Ectodermal cell (in vitro differentiated cells): ENCODE measurements at regions not wholly inside any gene's neighbourhood (a gene's known extent, or its start where the extent isn't known, plus 50 kb on each side); places are given as distances from the start of the nearest gene placed in this dataset.
"Not testable (repeated sequence)": the region's sequence is repeated elsewhere in the genome, so short reads cannot be mapped to it uniquely, and the experiment has no call there.

ENCODE experiments used
- H3K27ac ChIP-seq: 2 replicates; pipeline ENCODE4 v1.7.0; 2013; ENCODE audit warnings: mild to moderate bottlenecking, low read depth, low read length; ENCODE audit not compliant: insufficient read depth, poor library complexity, severe bottlenecking
- H3K27me3 ChIP-seq: 2 replicates; pipeline ENCODE4 v1.7.0; 2013; ENCODE audit warnings: mild to moderate bottlenecking, low read length; ENCODE audit not compliant: insufficient read depth, control insufficient read depth, poor library complexity, severe bottlenecking
- H3K36me3 ChIP-seq: one replicate; pipeline ENCODE4 v1.7.0; 2013; ENCODE audit warnings: low read length; ENCODE audit not compliant: control insufficient read depth, insufficient read depth
- H3K4me1 ChIP-seq: one replicate; pipeline ENCODE4 v1.7.0; 2013; ENCODE audit warnings: low read length; ENCODE audit not compliant: control insufficient read depth, insufficient read depth
- H3K4me3 ChIP-seq: 2 replicates; pipeline ENCODE4 v1.7.0; 2013; ENCODE audit warnings: low read depth, low read length, control low read depth; ENCODE audit not compliant: insufficient read depth
- H3K9me3 ChIP-seq: 2 replicates; pipeline ENCODE4 v1.7.0; 2013; ENCODE audit warnings: mild to moderate bottlenecking, low read length, moderate library complexity; ENCODE audit not compliant: control insufficient read depth
- WGBS, 2 experiments: methylation state at CpG; one replicate each; pipeline ENCODE4 v1.1.7; 2013; ENCODE audit warnings: missing lambda C conversion rate in 2 of 2; 5-methylcytosine and 5-hydroxymethylcytosine counted together

GRCh38 chrX:1085871-1086270 is 126.6 kb downstream of the CRLF2 start:
- WGBS, 2 experiments, result 83 to 90% methylated on average over 2 of the region's 2 CpGs
- H3K9me3 ChIP-seq, H3K27ac ChIP-seq, H3K36me3 ChIP-seq, H3K4me3 ChIP-seq, H3K27me3 ChIP-seq, H3K4me1 ChIP-seq: not testable (repeated sequence)

- no peak overlapping the region for H3K4me3 ChIP-seq
- H3K36me3 ChIP-seq, result no peaks in the 10 kb centered on the region
- no peaks in the 10 kb centered on the region for H3K9me3 ChIP-seq
- no peak overlapping the region for H3K27ac ChIP-seq
- no peaks in the 10 kb centered on the region for H3K4me1 ChIP-seq
- WGBS, 2 experiments, result 96 to 97% methylated on average over 5 to 6 of the region's 6 CpGs
- H3K27me3 ChIP-seq, result no peaks in the 10 kb centered on the region
Measured at GRCh38 chrX:1084689-1085088, 127.8 kb downstream of the CRLF2 start.

GRCh38 chrX:1076871-1077651 is 135.4 kb downstream of the CRLF2 start:
- WGBS, 2 experiments, result 70 to 73% methylated on average over 29 of the region's 29 CpGs
- Histone ChIP-seq H3K4me1 (peaks cover 6% of the 10 kb centered on the region), H3K36me3 (no peaks in the 10 kb centered on the region), H3K4me3 (no peak overlapping the region), H3K27ac (peak overlapping the region; percentile 40), H3K9me3 (no peaks in the 10 kb centered on the region), H3K27me3 (no peaks in the 10 kb centered on the region)

- no peaks in the 10 kb centered on the region for H3K27me3 ChIP-seq
- H3K4me1 ChIP-seq, result peaks cover 6% of the 10 kb centered on the region
- no peaks in the 10 kb centered on the region for H3K9me3 ChIP-seq
- no peaks in the 10 kb centered on the region for H3K36me3 ChIP-seq
- 92 to 94% methylated on average over 7 of the region's 7 CpGs for WGBS, 2 experiments
- H3K27ac ChIP-seq, result no peak overlapping the region
- no peak overlapping the region for H3K4me3 ChIP-seq
Measured at GRCh38 chrX:1075741-1076140, 136.7 kb downstream of the CRLF2 start.

GRCh38 chrX:1075156-1075555 is 137.3 kb downstream of the CRLF2 start:
- H3K9me3 ChIP-seq, result no peaks in the 10 kb centered on the region
- WGBS, 2 experiments, result 90 to 93% methylated on average over 7 of the region's 7 CpGs
- H3K36me3 ChIP-seq, result no peaks in the 10 kb centered on the region
- no peak overlapping the region for H3K4me3 ChIP-seq
- H3K27me3 ChIP-seq, result no peaks in the 10 kb centered on the region
- no peak overlapping the region for H3K27ac ChIP-seq
- peaks cover 6% of the 10 kb centered on the region for H3K4me1 ChIP-seq

GRCh38 chrX:1074755-1075154 is 137.7 kb downstream of the CRLF2 start:
- H3K4me1 ChIP-seq, result peaks cover 6% of the 10 kb centered on the region
- no peak overlapping the region for H3K27ac ChIP-seq
- H3K27me3 ChIP-seq, result no peaks in the 10 kb centered on the region
- WGBS, 2 experiments, result 94 to 95% methylated on average over 8 of the region's 8 CpGs
- no peak overlapping the region for H3K4me3 ChIP-seq
- H3K36me3 ChIP-seq, result no peaks in the 10 kb centered on the region
- no peaks in the 10 kb centered on the region for H3K9me3 ChIP-seq

- no peak overlapping the region for H3K27ac ChIP-seq
- H3K9me3 ChIP-seq, result no peaks in the 10 kb centered on the region
- no peak overlapping the region for H3K4me3 ChIP-seq
- no peaks in the 10 kb centered on the region for H3K36me3 ChIP-seq
- H3K27me3 ChIP-seq, result no peaks in the 10 kb centered on the region
- WGBS, 2 experiments, result 92 to 97% methylated on average over 3 of the region's 3 CpGs
- H3K4me1 ChIP-seq, result peaks cover 6% of the 10 kb centered on the region
Measured at GRCh38 chrX:1074172-1074571, 138.3 kb downstream of the CRLF2 start.

GRCh38 chrX:1072637-1073377 is 139.6 kb downstream of the CRLF2 start:
- H3K4me1 ChIP-seq, result peaks cover 6% of the 10 kb centered on the region
- H3K36me3 ChIP-seq, result no peaks in the 10 kb centered on the region
- H3K4me3 ChIP-seq, result no peak overlapping the region
- no peak overlapping the region for H3K27ac ChIP-seq
- no peaks in the 10 kb centered on the region for H3K27me3 ChIP-seq
- H3K9me3 ChIP-seq, result no peaks in the 10 kb centered on the region
- 88 to 90% methylated on average over 19 to 21 of the region's 24 CpGs for WGBS, 2 experiments

GRCh38 chrX:1071351-1071750 is 141.1 kb downstream of the CRLF2 start:
- 93 to 95% methylated on average over 7 to 8 of the region's 9 CpGs for WGBS, 2 experiments
- no peak overlapping the region for H3K27ac ChIP-seq

GRCh38 chrX:1062351-1062750 is 150.1 kb downstream of the CRLF2 start:
- 73 to 74% methylated on average over 8 of the region's 8 CpGs for whole genome bisulfite sequencing, 2 experiments
- Histone ChIP-seq H3K4me1 (no peaks in the 10 kb centered on the region), H3K27me3 (no peaks in the 10 kb centered on the region), H3K27ac (no peak overlapping the region), H3K9me3 (no peaks in the 10 kb centered on the region), H3K36me3 (no peaks in the 10 kb centered on the region), H3K4me3 (no peak overlapping the region)

More at GRCh38 chrX:1071351-1071750, 141.1 kb downstream of the CRLF2 start:
- Histone ChIP-seq H3K36me3 (no peaks in the 10 kb centered on the region), H3K4me1 (no peaks in the 10 kb centered on the region), H3K9me3 (no peaks in the 10 kb centered on the region), H3K4me3 (no peak overlapping the region), H3K27me3 (no peaks in the 10 kb centered on the region)
